WTC11 (cell line): ENCODE measurements at regions not wholly inside any gene's neighbourhood (a gene's known extent, or its start where the extent isn't known, plus 50 kb on each side); places are given as distances from the start of the nearest gene placed in this dataset.

ENCODE experiments used
- ATAC-seq: fragments of 200-7000 bp; cut with Tn5 transposase; 2 replicates; pipeline ENCODE4 v1.10.0; 2021; ENCODE audit warnings: mild to moderate bottlenecking, moderate library complexity
- CTCF ChIA-PET: fragments of 300-600 bp; sonication (Branson Sonifier 250); formaldehyde crosslinking; loops from one replicate; lab custom pipeline; 2021; ENCODE audit warnings: antibody characterized with exemption; lab: Charles Lee
- POLR2A ChIA-PET: fragments of 350-600 bp; sonication (Branson Sonifier 250); formaldehyde crosslinking; loops from one replicate; lab custom pipeline; 2021; ENCODE audit warnings: antibody characterized with exemption; lab: Charles Lee
- DNase-seq: peaks from one replicate; pipeline ENCODE4 v3.0.0; 2021; ENCODE audit warnings: low spot score
- H3K27ac Mint-ChIP-seq: 2 replicates; pipeline ENCODE4 v1.8.0; 2021; ENCODE audit warnings: mixed read lengths
- H3K27me3 Mint-ChIP-seq: 2 replicates; pipeline ENCODE4 v1.8.0; 2021; ENCODE audit warnings: low read depth, mild to moderate bottlenecking, moderate library complexity, mixed read lengths
- H3K36me3 Mint-ChIP-seq: 2 replicates; pipeline ENCODE4 v1.8.0; 2021; ENCODE audit warnings: mixed read lengths
- H3K4me1 Mint-ChIP-seq: 2 replicates; pipeline ENCODE4 v1.8.0; 2022; ENCODE audit warnings: mixed read lengths
- H3K4me3 Mint-ChIP-seq: 2 replicates; pipeline ENCODE4 v1.8.0; 2021; ENCODE audit warnings: mild to moderate bottlenecking, moderate library complexity, mixed read lengths
- H3K9me3 Mint-ChIP-seq: 2 replicates; pipeline ENCODE4 v1.8.0; 2021; ENCODE audit warnings: mixed read lengths
- ATF1 ChIP-seq: sonication (generic); formaldehyde crosslinking; IDR thresholded peaks from 2 replicates; pipeline ENCODE4 v1.8.1; 2023; ENCODE audit warnings: mild to moderate bottlenecking, moderate library complexity, missing genetic modification reagents
- ATF3 ChIP-seq: sonication (generic); formaldehyde crosslinking; conservative IDR thresholded peaks from 2 replicates; pipeline ENCODE4 v1.8.1; 2022; ENCODE audit warnings: mild to moderate bottlenecking, missing genetic modification reagents
- ATF6 ChIP-seq: sonication (generic); formaldehyde crosslinking; IDR thresholded peaks from 2 replicates; pipeline ENCODE4 v1.8.1; 2023; ENCODE audit warnings: mild to moderate bottlenecking, missing genetic modification reagents
- E2F5 ChIP-seq: sonication (generic); formaldehyde crosslinking; IDR thresholded peaks from 2 replicates; pipeline ENCODE4 v1.8.1; 2022; ENCODE audit warnings: mild to moderate bottlenecking, moderate library complexity, missing genetic modification reagents
- ELF4 ChIP-seq: sonication (generic); formaldehyde crosslinking; IDR thresholded peaks from 2 replicates; pipeline ENCODE4 v1.8.1; 2022; ENCODE audit warnings: low read depth, mild to moderate bottlenecking, moderate library complexity, missing genetic modification reagents
- ERG ChIP-seq: fragments of 250-450 bp; sonication (Bioruptor Pico); IDR thresholded peaks from 2 replicates; pipeline ENCODE4 v1.8.0; 2021; ENCODE audit warnings: mild to moderate bottlenecking
- FOXJ3 ChIP-seq: sonication (generic); formaldehyde crosslinking; IDR thresholded peaks from 2 replicates; pipeline ENCODE4 v1.9.0; 2021; ENCODE audit warnings: missing genetic modification reagents, mild to moderate bottlenecking, borderline replicate concordance
- FOXK1 ChIP-seq: sonication (generic); formaldehyde crosslinking; IDR thresholded peaks from 2 replicates; pipeline ENCODE4 v1.8.0; 2022; ENCODE audit warnings: mild to moderate bottlenecking, moderate library complexity, missing genetic modification reagents
- FOXP1 ChIP-seq: sonication (generic); formaldehyde crosslinking; IDR thresholded peaks from 2 replicates; pipeline ENCODE4 v1.8.0; 2022; ENCODE audit warnings: missing genetic modification reagents, mild to moderate bottlenecking, moderate library complexity, borderline replicate concordance
- KAT7 ChIP-seq: sonication (generic); formaldehyde crosslinking; IDR thresholded peaks from 2 replicates; pipeline ENCODE4 v1.8.1; 2023; ENCODE audit warnings: missing genetic modification reagents, mild to moderate bottlenecking, borderline replicate concordance
- MYBL2 ChIP-seq: sonication (generic); formaldehyde crosslinking; IDR thresholded peaks from 2 replicates; pipeline ENCODE4 v1.8.1; 2023; ENCODE audit warnings: mild to moderate bottlenecking, moderate library complexity, missing genetic modification reagents
- NFATC4 ChIP-seq: fragments of 250-450 bp; sonication (Bioruptor Pico); IDR thresholded peaks from 2 replicates; pipeline ENCODE4 v1.9.0; 2021; ENCODE audit warnings: mild to moderate bottlenecking
- NR2C2 ChIP-seq: sonication (generic); formaldehyde crosslinking; IDR thresholded peaks from 2 replicates; pipeline ENCODE4 v1.8.0; 2022; ENCODE audit warnings: mild to moderate bottlenecking, missing genetic modification reagents
- NR3C1 ChIP-seq: sonication (generic); formaldehyde crosslinking; conservative IDR thresholded peaks from 2 replicates; pipeline ENCODE4 v1.8.1; 2023; ENCODE audit warnings: low read depth, mild to moderate bottlenecking, missing genetic modification reagents
- SP1 ChIP-seq: sonication (generic); formaldehyde crosslinking; conservative IDR thresholded peaks from 2 replicates; pipeline ENCODE4 v1.8.1; 2022; ENCODE audit warnings: missing genetic modification reagents
- TCF7 ChIP-seq: sonication (generic); formaldehyde crosslinking; IDR thresholded peaks from 2 replicates; pipeline ENCODE4 v1.8.0; 2022; ENCODE audit warnings: mild to moderate bottlenecking, low read depth, missing genetic modification reagents, moderate library complexity
- ZNF138 ChIP-seq: sonication (generic); formaldehyde crosslinking; conservative IDR thresholded peaks from 2 replicates; pipeline ENCODE4 v1.8.1; 2022; ENCODE audit warnings: mild to moderate bottlenecking, moderate library complexity, missing genetic modification reagents
- ZNF396 ChIP-seq: fragments of 250-450 bp; sonication (Bioruptor Pico); IDR thresholded peaks from 2 replicates; pipeline ENCODE4 v1.8.0; 2021; ENCODE audit warnings: mild to moderate bottlenecking, moderate library complexity, borderline replicate concordance
- TF ChIP-seq, protein P1 (sequence below): fragments of 250-450 bp; sonication (Bioruptor Pico); conservative IDR thresholded peaks from 2 replicates; pipeline ENCODE4 v1.9.0; 2021; ENCODE audit warnings: mild to moderate bottlenecking
- TF ChIP-seq, protein P2 (sequence below): fragments of 250-450 bp; sonication (Bioruptor Pico); IDR thresholded peaks from 2 replicates; pipeline ENCODE4 v2.1.2; 2022; ENCODE audit warnings: mild to moderate bottlenecking, moderate library complexity

- ChIA-PET CTCF (interaction anchor here (0.7 to 6.2 kb wide), 4 partner anchors 134 to 229 kb away, joined by 3 to 71 read pairs (median 5); no protein-coding TSS in a partner anchor), POLR2A (no interaction called here)
- ATAC-seq = no peak
- 0 out of 2 replicates have a peak, but pooled peaks cover 3% of the 10 kb centered on the region for H3K9me3 Mint-ChIP-seq
- no peak overlapping the region for H3K4me3 Mint-ChIP-seq
- peaks cover 2% of the 10 kb centered on the region; the same call in 1 of the 2 replicates for H3K4me1 Mint-ChIP-seq
- H3K27ac Mint-ChIP-seq = no peak overlapping the region
- no peak for DNase-seq
- TF ChIP-seq ZNF138 (CRISPR knock-in tag) (no peak), ERG (CRISPR knock-in tag) (no peak), ATF6 (no peak), TCF7 (CRISPR knock-in tag) (no peak)
- H3K36me3 Mint-ChIP-seq = no peaks in the 10 kb centered on the region
- no peaks in the 10 kb centered on the region; the same call in 1 of the 2 replicates for H3K27me3 Mint-ChIP-seq
These were observed 224.7 kb upstream of the ASIC2 start for GRCh38 chr17:33517746-33518145.

DNA sequence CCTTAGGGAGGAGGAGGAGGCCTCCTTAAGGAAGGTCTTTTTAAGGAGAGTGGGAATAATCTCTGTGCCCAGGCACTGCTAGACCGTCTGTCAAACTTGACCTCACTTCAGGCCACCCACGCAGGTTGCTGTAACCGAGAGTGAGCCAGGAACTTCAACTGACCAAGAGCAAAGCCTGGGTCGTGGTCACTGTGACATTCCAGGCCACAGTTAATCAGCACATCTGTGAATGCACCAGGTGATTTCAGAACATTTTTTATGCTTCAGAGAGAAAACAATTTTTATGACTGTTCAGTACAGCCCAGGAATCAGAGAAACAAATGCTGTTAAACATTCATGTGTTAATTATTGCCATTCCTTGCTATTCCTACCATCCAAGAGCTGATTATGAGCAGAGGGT lies 226.6 kb upstream of the ASIC2 start:
- Mint-ChIP-seq H3K4me3 (no peak overlapping the region), H3K36me3 (no peaks in the 10 kb centered on the region)
- TF ChIP-seq NR2C2 (CRISPR knock-in tag) (no peak), MYBL2 (CRISPR knock-in tag) (no peak), ATF1 (CRISPR knock-in tag) (no peak), ZNF396 (CRISPR knock-in tag) (no peak), KAT7 (CRISPR knock-in tag) (no peak), NR3C1 (CRISPR knock-in tag) (no peak), ELF4 (CRISPR knock-in tag) (no peak), ATF3 (CRISPR knock-in tag) (no peak), SP1 (no peak), FOXK1 (CRISPR knock-in tag) (no peak), FOXP1 (CRISPR knock-in tag) (no peak), E2F5 (CRISPR knock-in tag) (no peak), FOXJ3 (CRISPR knock-in tag) (no peak), NFATC4 (CRISPR knock-in tag) (no peak)
- TF ChIP-seq, protein P1, sequence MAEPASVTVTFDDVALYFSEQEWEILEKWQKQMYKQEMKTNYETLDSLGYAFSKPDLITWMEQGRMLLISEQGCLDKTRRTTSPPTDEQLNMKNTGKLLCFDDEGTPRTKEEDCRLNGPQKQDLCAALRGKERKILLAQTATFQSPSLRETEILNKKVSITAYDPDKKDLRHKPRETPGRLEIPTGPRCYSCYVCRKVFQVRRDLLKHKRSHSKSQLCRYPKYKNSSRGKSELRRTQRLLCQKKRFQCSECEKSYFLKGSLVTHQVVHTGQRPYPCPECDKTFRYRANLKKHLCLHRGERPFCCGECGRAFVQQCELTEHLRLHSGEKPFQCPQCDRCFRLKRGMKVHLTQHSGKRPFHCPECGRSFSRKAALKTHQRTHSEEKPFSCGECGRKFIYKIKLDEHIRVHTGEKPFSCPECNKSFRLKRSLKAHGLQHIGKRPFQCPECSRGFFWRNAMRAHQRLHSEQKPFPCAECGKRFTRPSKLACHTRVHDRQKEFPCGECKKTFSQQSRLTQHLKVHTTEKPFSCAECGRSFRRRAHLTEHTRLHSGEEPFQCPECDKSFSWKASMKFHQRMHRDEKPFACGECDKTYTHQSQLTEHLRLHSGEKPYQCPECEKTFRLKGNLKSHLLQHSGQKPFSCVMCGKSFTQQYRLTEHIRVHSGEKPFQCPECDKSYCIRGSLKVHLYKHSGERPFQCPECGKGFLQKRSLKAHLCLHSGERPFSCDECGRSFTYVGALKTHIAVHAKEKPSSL (CRISPR knock-in tag) = no peak
- TF ChIP-seq, protein P2, sequence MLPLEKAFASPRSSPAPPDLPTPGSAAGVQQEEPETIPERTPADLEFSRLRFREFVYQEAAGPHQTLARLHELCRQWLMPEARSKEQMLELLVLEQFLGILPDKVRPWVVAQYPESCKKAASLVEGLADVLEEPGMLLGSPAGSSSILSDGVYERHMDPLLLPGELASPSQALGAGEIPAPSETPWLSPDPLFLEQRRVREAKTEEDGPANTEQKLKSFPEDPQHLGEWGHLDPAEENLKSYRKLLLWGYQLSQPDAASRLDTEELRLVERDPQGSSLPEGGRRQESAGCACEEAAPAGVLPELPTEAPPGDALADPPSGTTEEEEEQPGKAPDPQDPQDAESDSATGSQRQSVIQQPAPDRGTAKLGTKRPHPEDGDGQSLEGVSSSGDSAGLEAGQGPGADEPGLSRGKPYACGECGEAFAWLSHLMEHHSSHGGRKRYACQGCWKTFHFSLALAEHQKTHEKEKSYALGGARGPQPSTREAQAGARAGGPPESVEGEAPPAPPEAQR (CRISPR knock-in tag) = no peak
- TF ChIP-seq, all 79 proteins: peak for 0
- no peak overlapping the region for H3K27ac Mint-ChIP-seq
- peaks cover 2% of the 10 kb centered on the region; the same call in 1 of the 2 replicates for H3K4me1 Mint-ChIP-seq
- DNase-seq (no peak), ATAC-seq (no peak)
- CTCF ChIA-PET = interaction anchor here (0.6 to 6.2 kb wide), 14 partner anchors 14 to 496 kb away, joined by 3 to 71 read pairs (median 4); partner anchors contain the start of gene ASIC2
- no peaks in the 10 kb centered on the region; the same call in 1 of the 2 replicates for H3K27me3 Mint-ChIP-seq
- POLR2A ChIA-PET = interaction anchor here (0.6 kb wide), 1 partner anchor 55 kb away, joined by 3 read pairs; no protein-coding TSS in a partner anchor
- H3K9me3 Mint-ChIP-seq = no peaks in the 10 kb centered on the region
